GM23338 (cell line): ENCODE measurements at regions not wholly inside any gene's neighbourhood (a gene's known extent, or its start where the extent isn't known, plus 50 kb on each side); places are given as distances from the start of the nearest gene placed in this dataset.

Source experiments
- ATAC-seq: fragments of 200-7000 bp; cut with Tn5 transposase; 3 replicates; pipeline ENCODE4 v1.9.1; 2020
- DNase-seq: peaks from one replicate; pipeline ENCODE4 v3.0.0-alpha.2; 2015; ENCODE audit warnings: low spot score
- H2AFZ ChIP-seq: fragments of 200-600 bp; sonication (generic); 2 replicates; pipeline ENCODE4 v1.8.0; 2016; ENCODE audit warnings: antibody characterized with exemption, mild to moderate bottlenecking, moderate library complexity
- H3F3A ChIP-seq: fragments of 200-600 bp; sonication (generic); replicated peaks from 2 replicates; pipeline ENCODE4 v1.8.0; 2017; ENCODE audit warnings: antibody characterized with exemption, mixed run types, low read depth
- H3K27ac ChIP-seq: fragments of 200-600 bp; sonication (generic); 2 replicates; pipeline ENCODE4 v1.6.1; 2016; ENCODE audit warnings: low read depth
- H3K27me3 ChIP-seq: fragments of 200-600 bp; sonication (generic); 2 replicates; pipeline ENCODE4 v1.8.0; 2016; ENCODE audit warnings: mild to moderate bottlenecking, mixed run types, moderate library complexity; ENCODE audit not compliant: insufficient read depth
- H3K36me3 ChIP-seq: fragments of 200-600 bp; sonication (generic); 2 replicates; pipeline ENCODE4 v1.8.0; 2016; ENCODE audit warnings: mild to moderate bottlenecking; ENCODE audit not compliant: insufficient read depth
- H3K4me1 ChIP-seq: fragments of 200-600 bp; sonication (generic); 2 replicates; pipeline ENCODE4 v1.8.0; 2016; ENCODE audit warnings: mild to moderate bottlenecking, moderate library complexity; ENCODE audit not compliant: insufficient read depth
- H3K4me2 ChIP-seq: fragments of 200-600 bp; sonication (generic); 2 replicates; pipeline ENCODE4 v1.7.1; 2017; ENCODE audit warnings: mixed run types
- H3K4me3 ChIP-seq: fragments of 200-600 bp; sonication (generic); 2 replicates; pipeline ENCODE4 v1.6.1; 2016; ENCODE audit warnings: mixed run types
- H3K79me2 ChIP-seq: fragments of 200-600 bp; sonication (generic); replicated peaks from 2 replicates; pipeline ENCODE4 v1.8.0; 2017; ENCODE audit warnings: mild to moderate bottlenecking; ENCODE audit not compliant: insufficient read depth
- H3K9me2 ChIP-seq: fragments of 200-600 bp; sonication (generic); 2 replicates; pipeline ENCODE4 v1.8.0; 2017; ENCODE audit not compliant: insufficient read depth
- H4K20me1 ChIP-seq: fragments of 200-600 bp; sonication (generic); replicated peaks from 2 replicates; pipeline ENCODE4 v1.8.0; 2017; ENCODE audit warnings: mild to moderate bottlenecking; ENCODE audit not compliant: insufficient read depth
- H3K27ac Mint-ChIP-seq: 2 replicates; pipeline ENCODE4 v1.8.0; 2020; ENCODE audit warnings: inconsistent platforms, mild to moderate bottlenecking, moderate library complexity, mixed read lengths
- H3K27me3 Mint-ChIP-seq: 3 replicates; pipeline ENCODE4 v1.8.0; 2022; ENCODE audit warnings: low read depth, mild to moderate bottlenecking, moderate library complexity, mixed read lengths, inconsistent platforms; ENCODE audit not compliant: insufficient read depth, poor library complexity
- H3K36me3 Mint-ChIP-seq: 3 replicates; pipeline ENCODE4 v1.8.0; 2021; ENCODE audit warnings: low read depth, mild to moderate bottlenecking, inconsistent platforms, moderate library complexity, mixed read lengths
- H3K4me1 Mint-ChIP-seq: 3 replicates; pipeline ENCODE4 v1.8.0; 2020; ENCODE audit warnings: mild to moderate bottlenecking, inconsistent platforms, mixed read lengths
- H3K4me3 Mint-ChIP-seq: 3 replicates; pipeline ENCODE4 v1.8.0; 2021; ENCODE audit warnings: moderate library complexity, mild to moderate bottlenecking, inconsistent platforms, mixed read lengths
- H3K9me3 Mint-ChIP-seq: 3 replicates; pipeline ENCODE4 v1.8.0; 2020; ENCODE audit warnings: moderate library complexity, mild to moderate bottlenecking, inconsistent platforms, mixed read lengths
- CREB1 ChIP-seq: fragments of 250-450 bp; sonication (Bioruptor Pico); IDR thresholded peaks from 2 replicates; pipeline ENCODE4 v1.5.0; 2020; ENCODE audit warnings: low read depth, mild to moderate bottlenecking, moderate library complexity
- EZH2 ChIP-seq: fragments of 200-600 bp; sonication (generic); IDR thresholded peaks from one replicate; pipeline ENCODE4 v1.8.0; 2017; ENCODE audit warnings: antibody characterized with exemption, mild to moderate bottlenecking, low read depth; ENCODE audit not compliant: unreplicated experiment
- EZH2phosphoT487 ChIP-seq: fragments of 200-600 bp; sonication (generic); IDR thresholded peaks from one replicate; pipeline ENCODE4 v1.8.1; 2018; ENCODE audit warnings: antibody characterized with exemption; ENCODE audit not compliant: unreplicated experiment
- JUNB ChIP-seq: IDR thresholded peaks from one replicate; pipeline ENCODE4 v1.6.1; 2016; ENCODE audit warnings: antibody characterized with exemption; ENCODE audit not compliant: unreplicated experiment
- NANOG ChIP-seq: IDR thresholded peaks from 2 replicates; pipeline ENCODE4 v1.6.1; 2016; ENCODE audit warnings: antibody characterized with exemption, borderline replicate concordance
- POLR2AphosphoS5 ChIP-seq: IDR thresholded peaks from 2 replicates; pipeline ENCODE4 v1.6.1; 2016; ENCODE audit warnings: antibody characterized with exemption, low read depth
- STAT1 ChIP-seq: IDR thresholded peaks from one replicate; pipeline ENCODE4 v1.6.1; 2016; ENCODE audit warnings: antibody characterized with exemption; ENCODE audit not compliant: unreplicated experiment
- ZNF114 ChIP-seq: fragments of 250-450 bp; sonication (Bioruptor Pico); IDR thresholded peaks from 2 replicates; pipeline ENCODE4 v1.5.0; 2020; ENCODE audit warnings: mild to moderate bottlenecking, moderate library complexity
- ZNF331 ChIP-seq: fragments of 250-450 bp; sonication (Bioruptor Pico); IDR thresholded peaks from 2 replicates; pipeline ENCODE4 v1.5.0; 2020; ENCODE audit warnings: low read depth, mild to moderate bottlenecking, moderate library complexity
- TF ChIP-seq, protein P1 (sequence below): IDR thresholded peaks from one replicate; pipeline ENCODE4 v1.6.1; 2018; ENCODE audit warnings: antibody characterized with exemption; ENCODE audit not compliant: unreplicated experiment
- TF ChIP-seq, protein P2 (sequence below): IDR thresholded peaks from 2 replicates; pipeline ENCODE4 v1.6.1; 2016; ENCODE audit warnings: antibody characterized with exemption
- TF ChIP-seq, protein P3 (sequence below), 2 experiments: fragments of 200-600 bp in 1 of 2; sonication (generic) in 1 of 2; conservative IDR thresholded peaks; 2 replicates each; pipeline versions ENCODE4 v1.5.1 to v1.6.1; 2016 to 2017; ENCODE audit warnings: antibody characterized with exemption in 2 of 2, low read depth in 2 of 2, mild to moderate bottlenecking in 2 of 2, moderate library complexity in 1 of 2

DNA sequence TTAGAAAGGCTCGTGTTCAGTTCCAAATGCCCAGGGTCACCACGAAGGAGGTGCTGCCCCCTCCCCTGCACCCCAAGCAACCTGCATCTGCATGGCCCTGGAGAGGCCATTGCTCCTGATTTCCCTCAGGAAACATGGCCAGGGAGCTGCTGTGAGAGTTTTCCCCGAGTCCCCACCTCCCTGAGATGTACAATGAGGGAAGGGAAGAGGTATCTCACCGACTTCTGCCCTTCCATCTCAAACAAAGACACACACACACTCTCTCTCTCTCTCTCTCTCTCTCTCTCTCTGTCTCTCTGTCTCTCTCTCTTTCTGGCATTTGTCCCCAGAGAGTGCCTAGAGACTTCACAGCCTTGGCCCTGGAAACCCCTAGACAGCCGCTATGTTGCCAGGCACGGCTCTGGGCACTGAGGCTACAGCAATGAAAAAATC is 120.4 kb downstream of the MRPL14 start (continued):
- TF ChIP-seq POLR2AphosphoS5, result no peak
- TF ChIP-seq NANOG, result no peak
- no peak for TF ChIP-seq EZH2phosphoT487
- TF ChIP-seq, protein P1, sequence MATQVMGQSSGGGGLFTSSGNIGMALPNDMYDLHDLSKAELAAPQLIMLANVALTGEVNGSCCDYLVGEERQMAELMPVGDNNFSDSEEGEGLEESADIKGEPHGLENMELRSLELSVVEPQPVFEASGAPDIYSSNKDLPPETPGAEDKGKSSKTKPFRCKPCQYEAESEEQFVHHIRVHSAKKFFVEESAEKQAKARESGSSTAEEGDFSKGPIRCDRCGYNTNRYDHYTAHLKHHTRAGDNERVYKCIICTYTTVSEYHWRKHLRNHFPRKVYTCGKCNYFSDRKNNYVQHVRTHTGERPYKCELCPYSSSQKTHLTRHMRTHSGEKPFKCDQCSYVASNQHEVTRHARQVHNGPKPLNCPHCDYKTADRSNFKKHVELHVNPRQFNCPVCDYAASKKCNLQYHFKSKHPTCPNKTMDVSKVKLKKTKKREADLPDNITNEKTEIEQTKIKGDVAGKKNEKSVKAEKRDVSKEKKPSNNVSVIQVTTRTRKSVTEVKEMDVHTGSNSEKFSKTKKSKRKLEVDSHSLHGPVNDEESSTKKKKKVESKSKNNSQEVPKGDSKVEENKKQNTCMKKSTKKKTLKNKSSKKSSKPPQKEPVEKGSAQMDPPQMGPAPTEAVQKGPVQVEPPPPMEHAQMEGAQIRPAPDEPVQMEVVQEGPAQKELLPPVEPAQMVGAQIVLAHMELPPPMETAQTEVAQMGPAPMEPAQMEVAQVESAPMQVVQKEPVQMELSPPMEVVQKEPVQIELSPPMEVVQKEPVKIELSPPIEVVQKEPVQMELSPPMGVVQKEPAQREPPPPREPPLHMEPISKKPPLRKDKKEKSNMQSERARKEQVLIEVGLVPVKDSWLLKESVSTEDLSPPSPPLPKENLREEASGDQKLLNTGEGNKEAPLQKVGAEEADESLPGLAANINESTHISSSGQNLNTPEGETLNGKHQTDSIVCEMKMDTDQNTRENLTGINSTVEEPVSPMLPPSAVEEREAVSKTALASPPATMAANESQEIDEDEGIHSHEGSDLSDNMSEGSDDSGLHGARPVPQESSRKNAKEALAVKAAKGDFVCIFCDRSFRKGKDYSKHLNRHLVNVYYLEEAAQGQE, result no peak
- TF ChIP-seq STAT1, result no peak
- TF ChIP-seq CREB1 (CRISPR knock-in tag), result no peak
- TF ChIP-seq, protein P2, sequence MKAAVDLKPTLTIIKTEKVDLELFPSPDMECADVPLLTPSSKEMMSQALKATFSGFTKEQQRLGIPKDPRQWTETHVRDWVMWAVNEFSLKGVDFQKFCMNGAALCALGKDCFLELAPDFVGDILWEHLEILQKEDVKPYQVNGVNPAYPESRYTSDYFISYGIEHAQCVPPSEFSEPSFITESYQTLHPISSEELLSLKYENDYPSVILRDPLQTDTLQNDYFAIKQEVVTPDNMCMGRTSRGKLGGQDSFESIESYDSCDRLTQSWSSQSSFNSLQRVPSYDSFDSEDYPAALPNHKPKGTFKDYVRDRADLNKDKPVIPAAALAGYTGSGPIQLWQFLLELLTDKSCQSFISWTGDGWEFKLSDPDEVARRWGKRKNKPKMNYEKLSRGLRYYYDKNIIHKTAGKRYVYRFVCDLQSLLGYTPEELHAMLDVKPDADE, result no peak

DNA sequence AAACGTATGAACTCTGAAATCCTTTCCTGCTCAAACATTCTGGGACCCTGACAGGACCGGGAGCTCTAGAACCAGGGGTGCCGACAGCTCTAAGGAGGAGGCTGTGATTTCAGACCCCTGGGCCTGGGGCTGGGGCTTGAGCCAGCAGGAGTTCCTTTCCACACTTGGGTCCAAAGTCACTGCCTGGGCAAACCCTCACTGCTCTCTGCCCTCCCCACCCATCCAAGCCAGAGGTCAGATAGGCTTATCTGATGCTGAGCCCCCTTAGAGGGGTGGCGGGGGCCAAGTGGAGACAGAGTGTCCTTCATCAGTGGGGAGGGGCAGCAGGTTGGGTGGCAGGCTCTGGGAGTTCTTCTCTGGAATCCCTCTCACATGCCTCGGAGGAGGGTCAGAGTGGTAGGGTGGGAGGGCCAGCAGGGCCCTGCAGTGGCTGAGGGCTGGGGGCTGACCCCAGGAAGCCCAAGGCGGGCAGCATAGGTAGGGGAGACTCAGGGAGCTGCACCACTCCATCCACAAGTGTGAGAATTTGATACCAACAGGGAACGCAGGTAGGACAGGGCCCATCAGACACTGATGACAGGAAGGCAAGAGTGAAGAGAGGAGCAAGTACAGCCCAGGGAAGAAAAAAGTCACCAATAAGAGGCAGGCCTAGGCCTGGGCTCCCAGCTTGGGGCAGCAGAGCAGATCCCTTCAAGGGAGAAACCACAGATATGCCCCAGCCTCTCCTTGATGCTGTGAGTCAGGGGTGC is 121.0 kb downstream of the MRPL14 start:
- no peak overlapping the region for H3K4me3 ChIP-seq
- peaks cover 30% of the 10 kb centered on the region for H3K27me3 ChIP-seq
- Mint-ChIP-seq H3K27ac (no peak overlapping the region), H3K4me1 (peaks cover 60% of the 10 kb centered on the region), H3K27me3 (peaks cover 23% of the 10 kb centered on the region), H3K9me3 (no peaks in the 10 kb centered on the region; the same call in 2 of the 3 replicates), H3K36me3 (no peaks in the 10 kb centered on the region; the same call in 2 of the 3 replicates), H3K4me3 (no peak overlapping the region)
- H3K79me2 ChIP-seq, result no peaks in the 10 kb centered on the region
- H3K27ac ChIP-seq, result no peak overlapping the region
- no peak overlapping the region for H2AFZ ChIP-seq
- H3K4me1 ChIP-seq, result peaks cover 42% of the 10 kb centered on the region
- H3K36me3 ChIP-seq, result no peaks in the 10 kb centered on the region
- H3F3A ChIP-seq, result peaks cover 15% of the 10 kb centered on the region
- DNase-seq (no peak), ATAC-seq (no peak)
- no peaks in the 10 kb centered on the region for H4K20me1 ChIP-seq
- H3K9me2 ChIP-seq, result no peaks in the 10 kb centered on the region
- 0 out of 2 replicates have a peak overlapping the region, but pooled peaks have one; percentile 60 for H3K4me2 ChIP-seq
- TF ChIP-seq, protein P1, result no peak
- TF ChIP-seq, protein P3, sequence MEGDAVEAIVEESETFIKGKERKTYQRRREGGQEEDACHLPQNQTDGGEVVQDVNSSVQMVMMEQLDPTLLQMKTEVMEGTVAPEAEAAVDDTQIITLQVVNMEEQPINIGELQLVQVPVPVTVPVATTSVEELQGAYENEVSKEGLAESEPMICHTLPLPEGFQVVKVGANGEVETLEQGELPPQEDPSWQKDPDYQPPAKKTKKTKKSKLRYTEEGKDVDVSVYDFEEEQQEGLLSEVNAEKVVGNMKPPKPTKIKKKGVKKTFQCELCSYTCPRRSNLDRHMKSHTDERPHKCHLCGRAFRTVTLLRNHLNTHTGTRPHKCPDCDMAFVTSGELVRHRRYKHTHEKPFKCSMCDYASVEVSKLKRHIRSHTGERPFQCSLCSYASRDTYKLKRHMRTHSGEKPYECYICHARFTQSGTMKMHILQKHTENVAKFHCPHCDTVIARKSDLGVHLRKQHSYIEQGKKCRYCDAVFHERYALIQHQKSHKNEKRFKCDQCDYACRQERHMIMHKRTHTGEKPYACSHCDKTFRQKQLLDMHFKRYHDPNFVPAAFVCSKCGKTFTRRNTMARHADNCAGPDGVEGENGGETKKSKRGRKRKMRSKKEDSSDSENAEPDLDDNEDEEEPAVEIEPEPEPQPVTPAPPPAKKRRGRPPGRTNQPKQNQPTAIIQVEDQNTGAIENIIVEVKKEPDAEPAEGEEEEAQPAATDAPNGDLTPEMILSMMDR (conservative IDR thresholded peaks at IDR 0.05; ENCODE audit: low read depth in 2 of 2), result no peak
- TF ChIP-seq ZNF331 (CRISPR knock-in tag), result no peak
- TF ChIP-seq POLR2AphosphoS5, result no peak
- TF ChIP-seq ZNF114, result no peak
- no peak for TF ChIP-seq EZH2phosphoT487
- no peak for TF ChIP-seq CREB1 (CRISPR knock-in tag)
- TF ChIP-seq, protein P2, result no peak
- no peak for TF ChIP-seq JUNB
- TF ChIP-seq EZH2, result no peak
- no peak for TF ChIP-seq STAT1
